Tibial nerve (tissue), 4 donors: ENCODE measurements at regions not wholly inside any gene's neighbourhood (a gene's known extent, or its start where the extent isn't known, plus 50 kb on each side); places are given as distances from the start of the nearest gene placed in this dataset.
"Not testable (repeated sequence)": the region's sequence is repeated elsewhere in the genome, so short reads cannot be mapped to it uniquely, and the experiment has no call there.

ENCODE experiments used
- DNase-seq, 2 donors: peaks; one replicate each; pipeline ENCODE4 v3.0.0-alpha.2; 2019; ENCODE audit warnings: low spot score in 2 of 2
- H3K27ac ChIP-seq, 4 donors: fragments of 200-600 bp; sonication (generic) in 3 of 4; one replicate each; pipeline ENCODE4 v1.5.1; 2017 to 2019; ENCODE audit warnings: mild to moderate bottlenecking in 1 of 4
- H3K27me3 ChIP-seq, 2 donors: fragments of 200-600 bp; sonication (generic) in 1 of 2; one replicate each; pipeline versions ENCODE4 v1.5.1 to v1.6.0; 2017 to 2019
- H3K36me3 ChIP-seq, 3 donors: fragments of 200-600 bp; sonication (generic); one replicate each; pipeline ENCODE4 v1.5.1; 2018 to 2019
- H3K4me1 ChIP-seq, 4 donors: fragments of 200-600 bp; sonication (generic) in 3 of 4; one replicate each; pipeline ENCODE4 v1.5.1; 2017 to 2019
- H3K4me3 ChIP-seq, 4 donors: fragments of 200-600 bp; sonication (generic) in 3 of 4; one replicate each; pipeline ENCODE4 v1.5.1; 2017 to 2019; ENCODE audit warnings: mild to moderate bottlenecking in 1 of 4, moderate library complexity in 1 of 4
- H3K9me3 ChIP-seq, 4 donors: fragments of 200-600 bp; sonication (generic) in 3 of 4; one replicate each; pipeline ENCODE4 v1.5.1; 2017 to 2019
- CTCF ChIP-seq, 5 experiments: fragments of 200-600 bp in 3 of 5; fragments of 450-650 bp in 2 of 5; sonication (generic) in 3 of 5; IDR thresholded peaks; one replicate each; pipeline ENCODE4 v1.5.1; 2016 to 2019; ENCODE audit warnings: antibody characterized with exemption in 5 of 5, mild to moderate bottlenecking in 3 of 5, moderate library complexity in 2 of 5
- EP300 ChIP-seq, 2 donors: sonication (generic); formaldehyde crosslinking; IDR thresholded peaks; one replicate each; pipeline ENCODE4 v1.6.1; 2017; ENCODE audit warnings: antibody characterized with exemption in 2 of 2, mild to moderate bottlenecking in 1 of 2
- POLR2A ChIP-seq, 2 donors: fragments of 450-650 bp; IDR thresholded peaks; one replicate each; pipeline ENCODE4 v1.6.1; 2017; ENCODE audit warnings: antibody characterized with exemption in 2 of 2, mild to moderate bottlenecking in 2 of 2, moderate library complexity in 2 of 2
- WGBS, 2 donors: methylation state at CpG; one replicate each; pipeline ENCODE4 v1.1.5; 2018; 5-methylcytosine and 5-hydroxymethylcytosine counted together

- TF ChIP-seq EP300 (IDR thresholded peaks at IDR 0.05) = no peak
- TF ChIP-seq CTCF (IDR thresholded peaks at IDR 0.05) = no peak
- no peak for TF ChIP-seq POLR2A (IDR thresholded peaks at IDR 0.05)
- Histone ChIP-seq H3K27ac (no peak overlapping the region), H3K4me3 (no peak overlapping the region), H3K9me3 (no peaks in the 10 kb centered on the region), H3K4me1 (peaks cover 0 to 3% (median 0%) of the 10 kb centered on the region in 4 donors), H3K36me3 (no peaks in the 10 kb centered on the region), H3K27me3 (no peaks in the 10 kb centered on the region)
- no peak for DNase-seq
These were observed 236.2 kb downstream of the NNT start for GRCh38 chr5:43839218-43839617.

- Histone ChIP-seq H3K4me1 (peaks cover 0 to 3% (median 0%) of the 10 kb centered on the region in 4 donors), H3K27ac (no peak overlapping the region), H3K27me3 (no peaks in the 10 kb centered on the region), H3K9me3 (no peaks in the 10 kb centered on the region), H3K4me3 (no peak overlapping the region), H3K36me3 (no peaks in the 10 kb centered on the region)
- no peak for DNase-seq
- no peak for TF ChIP-seq EP300 (IDR thresholded peaks at IDR 0.05)
- no peak for TF ChIP-seq POLR2A (IDR thresholded peaks at IDR 0.05)
- no peak for TF ChIP-seq CTCF (IDR thresholded peaks at IDR 0.05)
- 94 to 97% methylated on average over 1 of the region's 1 CpG for WGBS, 2 donors
These were observed 235.0 kb downstream of the NNT start for GRCh38 chr5:43837996-43838395.

GRCh38 chr5:43837091-43837490 lies 234.1 kb downstream of the NNT start:
- H3K4me1 ChIP-seq = peaks cover 0 to 3% (median 0%) of the 10 kb centered on the region in 4 donors
- no peaks in the 10 kb centered on the region for H3K9me3 ChIP-seq
- 91 to 95% methylated on average over 2 of the region's 2 CpGs for WGBS, 2 donors
- TF ChIP-seq POLR2A (IDR thresholded peaks at IDR 0.05) (no peak), EP300 (IDR thresholded peaks at IDR 0.05) (no peak), CTCF (IDR thresholded peaks at IDR 0.05) (no peak)
- no peak overlapping the region for H3K4me3 ChIP-seq
- H3K27ac ChIP-seq = no peak overlapping the region
- no peak for DNase-seq
- H3K36me3 ChIP-seq = no peaks in the 10 kb centered on the region
- H3K27me3 ChIP-seq = no peaks in the 10 kb centered on the region

GRCh38 chr5:43833961-43834360 lies 231.0 kb downstream of the NNT start:
- H3K4me1 ChIP-seq = no peaks in the 10 kb centered on the region
- no peak for DNase-seq
- H3K27me3 ChIP-seq = no peaks in the 10 kb centered on the region
- no peak overlapping the region for H3K4me3 ChIP-seq
- no peaks in the 10 kb centered on the region for H3K36me3 ChIP-seq
- 75 to 81% methylated on average over 1 of the region's 1 CpG for WGBS, 2 donors
- TF ChIP-seq CTCF (IDR thresholded peaks at IDR 0.05) (no peak), EP300 (IDR thresholded peaks at IDR 0.05) (no peak), POLR2A (IDR thresholded peaks at IDR 0.05) (no peak)
- no peak overlapping the region for H3K27ac ChIP-seq
- peaks cover 0 to 6% (median 2%) of the 10 kb centered on the region in 4 donors for H3K9me3 ChIP-seq

- H3K27ac ChIP-seq, H3K4me3 ChIP-seq, H3K36me3 ChIP-seq, H3K4me1 ChIP-seq, H3K27me3 ChIP-seq, DNase-seq: not testable (repeated sequence)
- WGBS, 2 donors = 94% methylated on average over 23 to 25 of the region's 26 CpGs
- peaks cover 0 to 13% (median 0%) of the 10 kb centered on the region in 4 donors for H3K9me3 ChIP-seq
These were observed 221.5 kb downstream of the NNT start for GRCh38 chr5:43824325-43824964.

GRCh38 chr5:43818394-43818793 lies 215.4 kb downstream of the NNT start:
- WGBS, 2 donors = 95 to 96% methylated on average over 1 of the region's 1 CpG

More at GRCh38 chr5:43818394-43818793, 215.4 kb downstream of the NNT start:
- not testable (repeated sequence) for H3K36me3 ChIP-seq, H3K4me3 ChIP-seq, H3K4me1 ChIP-seq, H3K27me3 ChIP-seq, DNase-seq, H3K27ac ChIP-seq
- peaks cover 0 to 35% (median 4%) of the 10 kb centered on the region in 4 donors for H3K9me3 ChIP-seq
